ENCODE measurements at regions not wholly inside any gene's neighbourhood (a gene's known extent, or its start where the extent isn't known, plus 50 kb on each side); places are given as distances from the start of the nearest gene placed in this dataset.
A peak's percentile ranks its signal among the peaks of the same experiment; 100 is the strongest.

DNA sequence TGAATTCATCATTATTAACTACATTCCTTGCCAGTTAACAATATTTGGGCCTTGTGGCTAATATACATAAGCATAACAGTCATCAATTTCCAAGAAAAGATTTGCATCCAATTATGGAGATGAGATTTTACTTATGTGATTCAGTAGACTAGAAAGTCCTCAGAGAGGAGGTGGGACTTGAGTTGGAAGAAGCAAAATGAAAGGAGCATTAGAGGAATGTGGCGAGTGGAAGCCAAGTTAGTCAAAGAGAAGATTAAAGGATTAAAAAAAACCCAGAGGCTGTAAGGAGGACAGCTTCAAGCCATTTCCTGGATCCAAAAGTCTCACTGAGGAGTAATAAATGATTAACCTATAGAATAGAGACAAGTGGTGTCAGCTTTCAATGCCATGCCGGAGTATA is 1099.4 kb upstream of the IGFBP7 start:
- WGBS, 2 donors, result 76 to 88% methylated on average over 2 of the region's 2 CpGs
- ATAC-seq (ENCODE audit: insufficient read depth, low FRiP score), result no peak
- H3K27ac ChIP-seq (ENCODE audit: low read depth in 1 of 2, low read length in 1 of 2), result no peak overlapping the region

GRCh38 chr4:58209001-58209400 is 1098.8 kb upstream of the IGFBP7 start:
- Histone ChIP-seq H3K27ac (ENCODE audit: low read depth in 1 of 2, low read length in 1 of 2) (no peak overlapping the region), H3K9ac (ENCODE audit: insufficient read depth in 1 of 2, low read length in 2 of 2) (no peak overlapping the region), H3K4me3 (no peak overlapping the region), H3K36me3 (ENCODE audit: control insufficient read depth in 4 of 4, insufficient read depth in 4 of 4, low read length in 4 of 4) (no peaks in the 10 kb centered on the region), H3K4me1 (ENCODE audit: control insufficient read depth in 5 of 5, insufficient read depth in 5 of 5, low read length in 5 of 5) (peaks cover 0 to 9% (median 0%) of the 10 kb centered on the region in 5 donors), H3K9me3 (ENCODE audit: control insufficient read depth in 4 of 4, insufficient read depth in 3 of 4, low read length in 3 of 4) (no peaks in the 10 kb centered on the region), H3K27me3 (ENCODE audit: control insufficient read depth in 3 of 3, insufficient read depth in 3 of 3, low read length in 2 of 3) (no peaks in the 10 kb centered on the region)
- no peak for TF ChIP-seq CTCF (IDR thresholded peaks at IDR 0.05; ENCODE audit: control extremely low read depth, extremely low read depth)
- DNase-seq (no peak), ATAC-seq (ENCODE audit: insufficient read depth, low FRiP score) (no peak)
- WGBS, 2 donors, result 81 to 89% methylated on average over 2 of the region's 2 CpGs

More for the DNA sequence above, 1099.4 kb upstream of the IGFBP7 start:
- Histone ChIP-seq H3K9me3 (ENCODE audit: control insufficient read depth in 4 of 4, insufficient read depth in 3 of 4, low read length in 3 of 4) (no peaks in the 10 kb centered on the region), H3K4me1 (ENCODE audit: control insufficient read depth in 5 of 5, insufficient read depth in 5 of 5, low read length in 5 of 5) (peaks cover 0 to 9% (median 0%) of the 10 kb centered on the region in 5 donors), H3K4me3 (no peak overlapping the region), H3K36me3 (ENCODE audit: control insufficient read depth in 4 of 4, insufficient read depth in 4 of 4, low read length in 4 of 4) (no peaks in the 10 kb centered on the region), H3K9ac (ENCODE audit: insufficient read depth in 1 of 2, low read length in 2 of 2) (no peak overlapping the region), H3K27me3 (ENCODE audit: control insufficient read depth in 3 of 3, insufficient read depth in 3 of 3, low read length in 2 of 3) (no peaks in the 10 kb centered on the region)
- no peak for DNase-seq
- TF ChIP-seq CTCF (IDR thresholded peaks at IDR 0.05; ENCODE audit: control extremely low read depth, extremely low read depth), result no peak

DNA sequence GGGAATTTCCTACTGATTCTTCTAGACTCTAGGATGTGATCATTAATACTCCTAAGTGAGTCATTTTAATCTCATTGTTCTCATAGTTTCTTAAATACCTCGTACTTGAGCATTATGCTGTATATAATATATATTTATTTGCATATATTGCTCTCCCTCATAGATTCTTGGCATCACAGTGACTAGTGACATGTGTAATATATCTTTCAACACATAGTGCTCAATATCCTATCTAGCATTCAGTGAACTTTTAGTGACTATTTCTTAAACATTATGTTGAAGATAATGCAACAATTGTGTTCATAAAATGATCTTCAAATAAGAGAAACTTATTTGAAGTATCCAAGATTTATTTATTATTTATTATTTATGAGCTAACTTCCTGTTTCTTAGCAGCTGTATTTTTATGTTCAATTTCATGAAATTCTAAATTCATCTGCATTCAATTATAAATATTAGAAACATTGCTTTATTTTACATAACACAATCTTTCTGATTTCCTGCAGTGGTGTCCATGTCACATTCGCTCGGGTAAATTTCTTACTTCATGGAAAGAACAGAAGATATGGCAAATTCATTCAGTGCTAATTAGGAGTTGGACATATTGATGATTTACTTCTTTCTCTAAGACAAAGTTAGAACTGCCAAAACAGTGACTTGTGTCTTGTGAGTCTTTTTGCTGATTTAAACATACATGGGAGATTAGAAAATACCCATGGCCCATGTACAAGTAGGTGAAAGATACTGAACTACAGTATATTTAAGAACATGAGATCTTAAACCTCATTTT is 1095.5 kb upstream of the IGFBP7 start:
- DNase-seq, result peak in 2 of 3 donors; percentile 80 to 81

More for the DNA sequence above, 1095.5 kb upstream of the IGFBP7 start:
- no peak for ATAC-seq (ENCODE audit: insufficient read depth, low FRiP score)
- no peaks in the 10 kb centered on the region for H3K27me3 ChIP-seq (ENCODE audit: control insufficient read depth in 3 of 3, insufficient read depth in 3 of 3, low read length in 2 of 3)
- no peak overlapping the region for H3K4me3 ChIP-seq
- TF ChIP-seq CTCF (IDR thresholded peaks at IDR 0.05; ENCODE audit: control extremely low read depth, extremely low read depth), result no peak
- no peak overlapping the region for H3K9ac ChIP-seq (ENCODE audit: insufficient read depth in 1 of 2, low read length in 2 of 2)
- 77 to 83% methylated on average over 3 of the region's 3 CpGs for WGBS, 2 donors
- peaks cover 0 to 9% (median 0%) of the 10 kb centered on the region in 5 donors for H3K4me1 ChIP-seq (ENCODE audit: control insufficient read depth in 5 of 5, insufficient read depth in 5 of 5, low read length in 5 of 5)
- no peak overlapping the region for H3K27ac ChIP-seq (ENCODE audit: low read depth in 1 of 2, low read length in 1 of 2)
- H3K36me3 ChIP-seq (ENCODE audit: control insufficient read depth in 4 of 4, insufficient read depth in 4 of 4, low read length in 4 of 4), result no peaks in the 10 kb centered on the region
- no peaks in the 10 kb centered on the region for H3K9me3 ChIP-seq (ENCODE audit: control insufficient read depth in 4 of 4, insufficient read depth in 3 of 4, low read length in 3 of 4)
